GM12892 (cell line): ENCODE measurements at regions not wholly inside any gene's neighbourhood (a gene's known extent, or its start where the extent isn't known, plus 50 kb on each side); places are given as distances from the start of the nearest gene placed in this dataset.

Source experiments
- POLR2A ChIP-seq: IDR thresholded peaks from 2 replicates; pipeline ENCODE4 v1.6.1; 2011; ENCODE audit warnings: low read depth, low read length, control low read depth
- POLR2AphosphoS5 ChIP-seq: IDR thresholded peaks from 2 replicates; pipeline ENCODE4 v1.6.1; 2011; ENCODE audit warnings: low read depth, low read length, control low read depth

- TF ChIP-seq POLR2AphosphoS5 (no peak), POLR2A (no peak)
Observed at GRCh38 chr15:97129674-97130073, 799.2 kb downstream of the NR2F2 start.
